LNCAP (cell line): ENCODE measurements at regions not wholly inside any gene's neighbourhood (a gene's known extent, or its start where the extent isn't known, plus 50 kb on each side); places are given as distances from the start of the nearest gene placed in this dataset.

Experiments
- CTCF ChIP-seq: fragments of 450-650 bp; IDR thresholded peaks from 2 replicates; pipeline ENCODE4 v1.5.1; 2017; ENCODE audit warnings: mild to moderate bottlenecking

- no peak for TF ChIP-seq CTCF
These were observed 368.6 kb upstream of the B3GAT1 start for GRCh38 chr11:134780486-134781147.

DNA sequence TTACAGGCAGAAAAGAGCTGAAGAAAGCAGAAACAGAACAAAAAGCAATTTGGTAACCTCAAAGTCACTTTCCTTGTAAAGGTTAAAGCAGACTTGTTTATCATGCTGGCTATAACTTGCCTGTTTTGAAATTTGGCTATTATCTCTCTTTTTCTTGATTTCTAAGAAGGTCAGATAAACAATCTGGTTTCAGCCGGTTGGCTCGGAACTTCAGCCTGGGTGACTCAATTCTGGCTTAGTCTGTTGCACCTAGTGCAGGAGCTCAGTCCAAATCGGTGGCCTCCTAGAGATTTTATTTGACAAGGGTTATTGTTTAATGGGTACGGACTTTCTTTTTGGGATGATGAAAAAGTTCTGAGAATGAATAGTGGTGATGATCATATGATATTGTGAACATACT, 367.1 kb upstream of the B3GAT1 start:
- no peak for TF ChIP-seq CTCF

DNA sequence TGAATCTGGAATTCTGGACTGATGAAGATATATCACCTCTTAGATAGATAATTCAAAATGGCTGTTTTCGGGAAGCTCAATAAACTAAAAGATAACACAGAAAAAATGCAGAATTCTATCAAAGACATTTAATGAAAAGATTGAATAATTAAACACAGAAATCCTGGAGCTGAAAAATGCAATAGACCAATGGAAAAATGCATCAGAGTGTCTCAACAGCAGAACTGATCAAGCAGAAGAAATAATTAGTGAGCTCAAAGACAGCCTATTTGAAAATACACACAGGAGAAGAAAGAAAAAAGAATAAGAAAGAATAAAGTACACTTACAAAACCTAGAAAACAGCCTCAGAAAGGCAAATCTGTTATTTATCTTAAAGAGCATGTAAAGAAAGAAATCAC, 356.4 kb upstream of the B3GAT1 start:
- no peak for TF ChIP-seq CTCF

DNA sequence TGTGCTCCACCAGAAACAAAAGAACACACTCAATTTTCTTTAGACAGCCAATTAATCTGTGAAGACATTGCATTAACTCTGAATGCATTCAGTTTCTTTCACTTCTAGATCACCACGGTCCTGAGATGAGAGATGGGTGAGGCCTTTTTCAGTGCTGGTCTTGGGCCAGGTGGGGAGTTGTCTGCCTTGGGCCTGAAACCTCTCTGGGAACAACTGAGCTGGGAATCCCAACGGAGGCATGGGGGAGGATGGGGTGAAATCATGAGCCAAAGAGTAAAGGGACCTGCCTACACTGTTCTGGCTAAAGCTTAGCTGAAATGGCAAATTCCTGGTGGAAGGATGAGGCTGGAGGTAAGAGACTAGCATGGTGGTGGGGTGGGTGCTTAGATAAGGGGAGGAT, 353.5 kb upstream of the B3GAT1 start:
- no peak for TF ChIP-seq CTCF

GRCh38 chr11:134764966-134765365, 352.9 kb upstream of the B3GAT1 start:
- TF ChIP-seq CTCF: no peak

- no peak for TF ChIP-seq CTCF
These were observed 352.3 kb upstream of the B3GAT1 start for GRCh38 chr11:134764367-134764766.

DNA sequence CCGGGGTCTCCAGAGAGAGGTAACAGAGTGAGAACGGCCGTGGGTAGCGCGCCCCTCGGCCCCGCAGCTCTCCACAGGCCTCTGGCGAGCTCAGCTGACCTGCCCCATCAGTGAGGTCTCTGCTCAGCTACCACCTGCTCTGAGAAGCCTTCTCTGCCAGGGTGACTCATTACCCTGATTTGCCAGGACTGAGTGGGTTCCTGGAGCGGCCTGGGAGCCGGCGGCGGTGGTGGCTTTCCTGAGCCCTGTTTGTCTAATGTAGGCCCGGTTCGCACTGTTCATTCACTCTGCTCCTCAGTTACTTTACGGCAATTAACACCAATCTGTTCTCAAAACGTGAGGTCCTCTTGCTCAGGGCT, 351.0 kb upstream of the B3GAT1 start:
- no peak for TF ChIP-seq CTCF
